ENCODE measurements at regions not wholly inside any gene's neighbourhood (a gene's known extent, or its start where the extent isn't known, plus 50 kb on each side); places are given as distances from the start of the nearest gene placed in this dataset.

GRCh38 chr18:29397536-29397935 is 1220.6 kb upstream of the CDH2 start:
- FAIRE-seq, result no peak
- no peak for TF ChIP-seq CTCF (optimal IDR thresholded peaks at IDR 0.05 in 1 of 3, IDR thresholded peaks at IDR 0.05 in 1 of 3, conservative IDR thresholded peaks at IDR 0.05 in 1 of 3; ENCODE audit: extremely low read depth in 1 of 3, insufficient read depth in 2 of 3, low read length in 3 of 3)
- no peak for TF ChIP-seq EZH2 (IDR thresholded peaks at IDR 0.05; ENCODE audit: low read length)

GRCh38 chr18:29383311-29384273 is 1206.7 kb upstream of the CDH2 start:
- dilution Hi-C loops (cut with MboI; ENCODE audit: extremely low pct_ligation_motif_present, low sequenced_read_pairs), result no loop called here
- FAIRE-seq, result no peak

More at GRCh38 chr18:29397536-29397935, 1220.6 kb upstream of the CDH2 start:
- H3K27ac ChIP-seq (ENCODE audit: control insufficient read depth, insufficient read depth, low read length), result no peak overlapping the region
- H3K9me3 ChIP-seq (ENCODE audit: control insufficient read depth, low read depth, low read length), result no peaks in the 10 kb centered on the region
- no peak overlapping the region for H3K4me3 ChIP-seq (ENCODE audit: control insufficient read depth in 2 of 3, extremely low read depth in 1 of 3, insufficient read depth in 2 of 3, low read depth in 1 of 3, low read length in 3 of 3)
- H3K9me1 ChIP-seq (ENCODE audit: control insufficient read depth, extremely low read depth, insufficient read depth, low read length), result no peaks in the 10 kb centered on the region
- no peaks in the 10 kb centered on the region for H3K27me3 ChIP-seq (ENCODE audit: control insufficient read depth, extremely low read depth, insufficient read depth, low read length)
- no peaks in the 10 kb centered on the region for H3K79me2 ChIP-seq (ENCODE audit: control insufficient read depth, insufficient read depth, low read length)
- H3K4me1 ChIP-seq (ENCODE audit: control insufficient read depth, extremely low read depth, insufficient read depth, low read length), result no peaks in the 10 kb centered on the region
- DNase-seq (ENCODE audit: low read depth, low spot score), result no peak
- H2AFZ ChIP-seq (ENCODE audit: control insufficient read depth, low read length), result no peak overlapping the region
- dilution Hi-C loops (cut with MboI; ENCODE audit: extremely low pct_ligation_motif_present, low sequenced_read_pairs), result no loop called here
- no peak overlapping the region for H3K4me2 ChIP-seq (ENCODE audit: control insufficient read depth, extremely low read depth, insufficient read depth, low read depth, low read length)
- no peaks in the 10 kb centered on the region for H4K20me1 ChIP-seq (ENCODE audit: control insufficient read depth, extremely low read depth, insufficient read depth, low read length)
- H3K36me3 ChIP-seq (ENCODE audit: control insufficient read depth in 2 of 2, extremely low read depth in 1 of 2, insufficient read depth in 2 of 2, low read length in 2 of 2), result no peaks in the 10 kb centered on the region
- no peak overlapping the region for H3K9ac ChIP-seq (ENCODE audit: control insufficient read depth, extremely low read depth, insufficient read depth, low read length)

More at GRCh38 chr18:29383311-29384273, 1206.7 kb upstream of the CDH2 start:
- Histone ChIP-seq H3K4me3 (ENCODE audit: control insufficient read depth in 2 of 3, extremely low read depth in 1 of 3, insufficient read depth in 2 of 3, low read depth in 1 of 3, low read length in 3 of 3) (no peak overlapping the region), H3K79me2 (ENCODE audit: control insufficient read depth, insufficient read depth, low read length) (no peaks in the 10 kb centered on the region), H3K4me2 (ENCODE audit: control insufficient read depth, extremely low read depth, insufficient read depth, low read depth, low read length) (no peak overlapping the region), H3K27me3 (ENCODE audit: control insufficient read depth, extremely low read depth, insufficient read depth, low read length) (no peaks in the 10 kb centered on the region), H2AFZ (ENCODE audit: control insufficient read depth, low read length) (no peak overlapping the region), H3K9me1 (ENCODE audit: control insufficient read depth, extremely low read depth, insufficient read depth, low read length) (no peaks in the 10 kb centered on the region), H3K36me3 (ENCODE audit: control insufficient read depth in 2 of 2, extremely low read depth in 1 of 2, insufficient read depth in 2 of 2, low read length in 2 of 2) (no peaks in the 10 kb centered on the region), H3K27ac (ENCODE audit: control insufficient read depth, insufficient read depth, low read length) (no peak overlapping the region), H4K20me1 (ENCODE audit: control insufficient read depth, extremely low read depth, insufficient read depth, low read length) (no peaks in the 10 kb centered on the region), H3K9ac (ENCODE audit: control insufficient read depth, extremely low read depth, insufficient read depth, low read length) (no peak overlapping the region), H3K4me1 (ENCODE audit: control insufficient read depth, extremely low read depth, insufficient read depth, low read length) (no peaks in the 10 kb centered on the region), H3K9me3 (ENCODE audit: control insufficient read depth, low read depth, low read length) (no peaks in the 10 kb centered on the region)
- TF ChIP-seq EZH2 (IDR thresholded peaks at IDR 0.05; ENCODE audit: low read length), result no peak
- TF ChIP-seq CTCF (optimal IDR thresholded peaks at IDR 0.05 in 1 of 3, IDR thresholded peaks at IDR 0.05 in 1 of 3, conservative IDR thresholded peaks at IDR 0.05 in 1 of 3; ENCODE audit: extremely low read depth in 1 of 3, insufficient read depth in 2 of 3, low read length in 3 of 3), result no peak
- DNase-seq (ENCODE audit: low read depth, low spot score), result no peak

Measured in keratinocyte (primary cell).